ENCODE measurements at regions not wholly inside any gene's neighbourhood (a gene's known extent, or its start where the extent isn't known, plus 50 kb on each side); places are given as distances from the start of the nearest gene placed in this dataset.

DNA sequence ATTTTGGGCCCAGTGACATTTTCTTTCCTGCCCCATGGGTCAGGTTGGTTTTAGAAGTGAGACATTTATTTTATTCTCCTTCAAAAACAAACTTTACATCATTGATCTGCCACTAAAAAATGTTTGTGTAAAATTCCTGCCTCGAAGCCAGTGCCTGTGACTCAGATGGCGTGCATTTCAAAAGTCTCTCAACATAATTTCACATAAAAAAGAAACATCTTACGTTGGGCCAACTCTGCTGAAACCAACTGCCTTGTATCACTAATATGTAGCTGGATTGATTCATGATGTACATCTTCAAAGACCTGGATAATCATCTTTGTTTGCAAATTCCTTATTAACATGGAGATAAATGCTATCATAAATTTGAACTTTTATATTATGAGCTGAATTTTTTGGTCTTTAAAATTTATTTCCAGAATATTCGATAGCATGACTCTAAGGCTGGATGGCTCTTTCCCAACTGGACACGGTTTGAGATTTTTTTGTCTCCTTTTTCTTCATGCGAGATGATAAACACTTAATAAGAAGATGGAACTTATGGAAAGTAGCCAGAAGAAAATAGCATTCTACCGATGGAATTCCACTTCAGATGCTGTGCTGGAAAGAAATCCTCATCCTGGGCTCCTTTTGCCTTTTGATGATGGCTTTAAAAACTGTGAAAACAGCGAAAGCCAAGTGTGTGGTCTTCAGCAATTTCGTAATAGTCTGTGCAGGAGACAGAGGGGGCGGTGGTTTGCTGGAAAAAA is 420.5 kb downstream of the FGF9 start:
- no peak for DNase-seq (ENCODE audit: low spot score)

- no peak for DNase-seq (ENCODE audit: low spot score)
Measured at GRCh38 chr13:22091971-22092300, 421.1 kb downstream of the FGF9 start.

- no peak for DNase-seq (ENCODE audit: low spot score)
Measured at GRCh38 chr13:22092791-22093560, 422.1 kb downstream of the FGF9 start.

GRCh38 chr13:22095794-22096193 is 424.9 kb downstream of the FGF9 start:
- DNase-seq (ENCODE audit: low spot score): no peak

- DNase-seq (ENCODE audit: low spot score): no peak
Measured at GRCh38 chr13:22099585-22099984, 428.7 kb downstream of the FGF9 start.

DNA sequence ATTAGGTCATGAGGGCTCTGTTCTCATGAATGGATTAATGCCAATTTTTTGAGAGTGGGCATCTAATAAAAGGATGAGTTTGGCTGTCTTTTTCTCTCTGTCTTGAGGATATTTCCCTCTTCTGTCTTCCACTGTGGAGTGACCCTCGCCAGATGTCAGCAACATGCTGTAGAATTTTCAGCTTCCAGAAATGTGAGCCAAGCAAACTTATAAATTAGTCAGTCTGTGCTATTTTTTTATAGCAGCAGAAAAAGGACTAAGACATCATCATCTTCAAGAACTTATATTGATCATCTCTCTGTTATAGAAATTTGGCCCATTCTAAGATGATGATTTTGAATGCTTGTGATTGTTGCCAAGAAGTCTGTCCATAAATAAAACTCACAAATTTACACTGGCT is 431.4 kb downstream of the FGF9 start:
- DNase-seq (ENCODE audit: low spot score): no peak

DNA sequence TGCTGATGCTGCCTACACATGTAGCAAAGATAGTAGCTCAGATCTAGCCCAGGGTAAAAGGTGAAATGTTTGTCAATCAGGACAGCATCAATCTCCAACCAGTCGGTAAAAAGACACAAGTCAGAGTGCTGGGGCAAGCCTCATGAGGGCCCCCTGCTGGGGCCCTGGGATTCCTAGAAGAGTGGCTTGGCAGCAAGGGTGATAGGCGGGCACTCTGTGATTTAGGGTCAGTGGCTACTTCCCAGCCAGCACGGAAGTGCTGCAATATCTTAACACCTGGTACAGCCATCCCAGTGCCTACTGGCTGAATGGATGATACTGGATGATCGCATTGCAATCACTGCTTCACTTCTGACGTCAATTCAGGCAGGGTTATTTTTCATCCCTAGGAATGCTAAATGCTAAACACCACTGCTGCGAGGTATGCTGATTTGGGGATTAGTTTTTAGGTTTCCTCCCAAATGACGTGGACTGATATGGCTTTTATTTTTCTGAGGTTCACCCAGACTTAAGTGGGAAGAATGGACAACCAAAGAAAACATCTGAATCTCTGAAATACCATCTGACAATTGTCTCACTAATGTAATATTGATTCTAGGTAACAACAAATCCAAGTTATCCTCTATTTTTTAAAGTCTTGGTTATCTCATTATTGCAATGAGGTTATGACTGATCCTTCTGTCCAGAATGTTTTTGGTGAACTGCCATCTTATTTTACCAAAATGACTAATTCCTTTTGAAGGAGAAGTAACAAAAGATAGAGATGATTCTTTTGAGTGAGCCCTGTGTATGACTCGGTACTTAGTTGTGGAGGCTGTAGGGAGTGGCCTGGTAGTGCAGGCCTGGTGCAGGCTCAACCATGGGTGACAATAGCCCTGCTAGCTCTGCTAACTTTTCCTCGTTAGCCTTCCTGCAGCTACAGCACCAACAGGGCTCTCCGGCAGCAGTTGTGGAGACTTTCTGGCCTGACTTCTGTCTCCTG is 432.5 kb downstream of the FGF9 start:
- DNase-seq (ENCODE audit: low spot score): peak; percentile 63

- DNase-seq (ENCODE audit: low spot score): no peak
Measured at GRCh38 chr13:22106058-22106457, 435.2 kb downstream of the FGF9 start.

DNA sequence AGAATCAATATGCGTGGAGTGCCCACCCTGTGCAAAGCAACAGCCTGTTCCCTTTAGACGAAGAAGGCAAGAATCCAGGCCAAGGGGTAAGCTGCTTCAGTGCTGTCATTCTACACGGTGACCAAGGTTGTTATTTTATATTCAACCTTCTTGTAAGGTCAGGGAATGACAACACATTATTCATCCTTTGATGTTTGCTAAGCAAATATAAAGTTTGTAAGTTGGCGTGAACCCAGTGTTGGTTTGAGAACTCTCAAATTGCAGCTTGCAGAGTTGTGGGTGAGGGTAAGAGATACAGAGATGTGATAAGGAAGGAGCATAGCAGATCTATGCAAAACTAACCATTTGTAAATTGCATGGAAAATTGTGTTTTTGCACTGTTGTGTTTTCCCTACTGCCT is 436.7 kb downstream of the FGF9 start:
- peak; percentile 42 for DNase-seq (ENCODE audit: low spot score)

GRCh38 chr13:22108283-22108942 is 437.5 kb downstream of the FGF9 start:
- DNase-seq (ENCODE audit: low spot score): no peak

DNA sequence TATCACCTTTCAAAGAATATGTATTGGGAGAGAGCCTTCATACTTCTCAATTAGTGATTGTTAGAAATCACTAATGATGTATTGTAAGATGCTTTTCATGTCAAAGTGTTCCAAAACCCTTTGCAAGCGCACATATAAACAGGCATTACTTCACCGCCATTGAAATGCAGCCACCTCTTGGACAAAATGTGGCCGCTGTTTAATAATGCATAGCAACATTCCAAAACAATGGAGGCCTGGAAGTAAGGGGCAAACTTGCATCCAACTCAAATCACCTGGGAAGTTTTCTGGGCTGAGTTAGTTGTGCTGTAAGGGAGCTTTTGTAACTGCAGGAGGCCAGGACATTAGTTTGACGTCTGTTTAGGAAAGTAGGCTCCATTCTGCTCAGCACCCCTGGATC is 438.1 kb downstream of the FGF9 start:
- no peak for DNase-seq (ENCODE audit: low spot score)

- DNase-seq (ENCODE audit: low spot score): no peak
Measured at GRCh38 chr13:22110368-22110767, 439.5 kb downstream of the FGF9 start.

DNA sequence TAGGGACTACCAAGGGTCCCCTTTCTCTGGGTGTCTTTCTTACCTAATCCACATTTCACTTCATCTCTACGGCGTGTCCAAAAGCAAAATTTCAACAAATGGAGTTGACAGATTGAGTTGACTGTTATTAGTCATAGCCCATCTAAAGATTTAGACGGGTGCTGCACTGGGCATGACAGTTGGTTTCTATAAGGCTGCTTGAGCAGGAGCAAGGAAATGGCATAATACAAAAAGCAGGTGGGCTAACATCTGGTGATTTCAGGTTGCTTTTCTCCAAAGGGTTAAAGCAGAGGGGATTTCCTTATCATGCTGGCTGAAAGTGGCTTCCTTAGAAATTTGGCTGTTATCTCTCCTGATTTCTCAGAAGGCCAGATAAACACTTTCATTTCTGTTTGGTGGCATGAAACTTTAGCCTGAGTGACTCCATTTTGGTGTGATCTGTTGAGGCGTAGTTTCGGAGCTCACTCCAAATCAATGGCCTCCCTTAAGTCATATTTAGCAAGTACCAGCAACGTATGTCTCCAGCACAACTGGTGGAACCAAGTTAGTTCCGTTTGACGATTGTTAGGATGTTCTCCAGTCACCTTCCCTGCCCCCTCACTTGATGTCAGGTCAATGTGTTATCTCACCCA is 440.4 kb downstream of the FGF9 start:
- no peak for DNase-seq (ENCODE audit: low spot score)

- DNase-seq (ENCODE audit: low spot score): no peak
Measured at GRCh38 chr13:22111961-22112360, 441.1 kb downstream of the FGF9 start.

GRCh38 chr13:22112956-22113745 is 442.3 kb downstream of the FGF9 start:
- no peak for DNase-seq (ENCODE audit: low spot score)

DNA sequence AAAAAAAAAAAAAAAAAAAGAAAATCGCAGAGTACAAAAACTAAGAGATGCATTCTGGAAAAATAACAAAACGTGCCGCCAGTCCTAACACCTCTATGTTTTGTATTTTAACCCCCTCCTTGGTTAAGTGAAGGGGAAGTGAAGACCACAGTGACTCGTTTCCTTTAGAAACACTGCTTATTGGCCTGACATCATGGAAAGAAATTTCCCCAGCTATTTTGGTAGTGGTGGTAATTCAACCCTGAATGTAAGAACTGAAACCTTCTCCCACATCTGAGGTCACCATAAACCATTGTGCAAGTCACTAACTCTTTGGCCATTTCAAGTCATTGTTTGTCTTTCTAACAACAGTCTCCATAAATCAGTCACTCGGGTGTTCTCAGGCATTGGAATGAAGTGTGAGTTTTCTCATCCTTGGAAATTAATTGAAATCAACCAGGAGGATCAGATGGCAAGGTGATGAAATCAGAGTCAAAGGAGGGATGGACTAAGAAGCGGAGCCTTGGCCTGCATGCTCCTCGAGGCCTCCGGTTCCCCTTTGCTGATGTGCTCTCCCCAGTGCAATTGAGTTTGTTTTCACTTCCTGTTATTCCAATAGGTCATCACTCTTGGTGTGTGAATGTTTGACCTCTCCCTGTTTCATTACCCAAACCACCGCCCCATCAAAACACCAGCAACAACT is 443.9 kb downstream of the FGF9 start:
- no peak for DNase-seq (ENCODE audit: low spot score)

- no peak for DNase-seq (ENCODE audit: low spot score)
Measured at GRCh38 chr13:22118158-22118557, 447.3 kb downstream of the FGF9 start.

- DNase-seq (ENCODE audit: low spot score): no peak
Measured at GRCh38 chr13:22120646-22121045, 449.8 kb downstream of the FGF9 start.

DNA sequence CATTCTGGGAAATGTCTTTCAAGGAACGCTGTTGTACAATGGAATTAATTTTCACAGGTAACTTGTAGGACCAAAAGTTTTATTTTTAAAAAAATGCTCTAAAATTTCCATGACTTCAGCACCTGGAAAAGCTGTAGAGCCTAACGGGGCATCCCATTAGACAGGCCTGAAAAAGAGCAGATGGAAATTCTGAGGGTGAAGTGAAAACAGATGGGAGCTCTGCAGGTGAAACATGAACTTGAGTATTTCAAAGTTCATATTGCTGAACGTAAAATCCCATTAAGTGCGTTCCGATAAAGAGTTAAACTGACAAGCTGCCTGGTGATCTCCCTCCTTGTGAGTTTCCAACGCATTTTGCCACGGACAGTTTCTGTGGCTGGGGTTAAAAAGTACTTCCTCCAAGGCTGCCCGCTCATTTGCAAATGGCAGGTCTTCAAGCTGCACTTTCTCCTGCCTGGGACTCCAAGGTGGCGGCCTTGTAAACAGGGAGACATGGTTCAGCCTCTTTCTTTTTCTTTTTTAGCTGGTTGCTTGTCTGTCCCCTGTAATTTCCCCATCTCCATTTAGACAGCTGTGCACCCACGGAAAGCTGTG is 450.4 kb downstream of the FGF9 start:
- no peak for DNase-seq (ENCODE audit: low spot score)
